ENCODE measurements at regions not wholly inside any gene's neighbourhood (a gene's known extent, or its start where the extent isn't known, plus 50 kb on each side); places are given as distances from the start of the nearest gene placed in this dataset.

DNA sequence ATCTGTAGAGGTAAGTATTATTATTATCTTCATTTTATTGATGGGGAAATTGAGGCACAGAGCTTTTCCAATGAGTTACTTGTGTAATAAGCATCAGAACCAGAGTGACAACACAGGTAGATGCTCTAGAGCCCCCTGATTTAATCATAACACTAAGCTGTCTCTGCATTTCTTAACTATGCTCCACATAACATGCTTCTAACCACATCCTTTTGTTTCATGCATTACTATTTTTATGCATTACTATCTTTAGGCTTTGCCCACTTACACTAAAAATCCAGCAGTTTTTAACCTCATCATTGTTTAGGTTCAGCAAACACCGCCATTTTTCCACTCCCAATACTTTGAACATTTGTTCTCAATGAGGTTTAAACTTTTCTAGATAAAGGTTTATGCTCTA is 1900.8 kb upstream of the PCDH10 start:
- Histone ChIP-seq H3K4me3 (ENCODE audit: low read depth, low read length) (no peak overlapping the region), H2AFZ (ENCODE audit: low read length, unreplicated experiment) (no peak overlapping the region), H3K36me3 (ENCODE audit: insufficient read depth, low read length) (no peaks in the 10 kb centered on the region), H3K79me2 (ENCODE audit: control insufficient read depth, insufficient read depth, low read length, unreplicated experiment) (no peaks in the 10 kb centered on the region), H3K27me3 (ENCODE audit: insufficient read depth, low read length) (peaks cover 22% of the 10 kb centered on the region), H3K27ac (ENCODE audit: low read depth, low read length) (no peak overlapping the region), H3K4me1 (ENCODE audit: control insufficient read depth, insufficient read depth, low read length, unreplicated experiment) (no peaks in the 10 kb centered on the region)

DNA sequence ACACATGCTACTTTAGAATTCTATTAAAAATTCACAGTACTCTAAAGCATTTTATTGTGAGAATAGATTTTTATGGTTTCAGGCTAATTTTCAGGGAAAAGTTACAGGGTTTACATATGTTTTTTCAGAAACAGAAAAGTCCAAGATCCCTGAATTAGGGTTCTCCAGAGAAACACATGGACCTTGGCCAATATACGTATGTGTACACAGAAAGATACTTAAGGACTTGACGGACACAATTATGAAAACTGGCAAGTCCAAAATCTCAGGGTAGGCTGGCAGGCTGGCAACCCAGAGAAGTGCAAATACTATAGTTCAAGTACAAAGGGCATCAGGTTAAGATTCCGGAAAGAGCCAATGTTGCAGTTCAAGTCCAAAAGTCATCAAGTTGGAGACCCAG is 1897.8 kb upstream of the PCDH10 start:
- H3K79me2 ChIP-seq (ENCODE audit: control insufficient read depth, insufficient read depth, low read length, unreplicated experiment): no peaks in the 10 kb centered on the region
- H3K27ac ChIP-seq (ENCODE audit: low read depth, low read length): no peak overlapping the region
- no peak overlapping the region for H3K4me3 ChIP-seq (ENCODE audit: low read depth, low read length)
- H3K27me3 ChIP-seq (ENCODE audit: insufficient read depth, low read length): peaks cover 22% of the 10 kb centered on the region
- H2AFZ ChIP-seq (ENCODE audit: low read length, unreplicated experiment): no peak overlapping the region
- H3K4me1 ChIP-seq (ENCODE audit: control insufficient read depth, insufficient read depth, low read length, unreplicated experiment): no peaks in the 10 kb centered on the region
- H3K36me3 ChIP-seq (ENCODE audit: insufficient read depth, low read length): no peaks in the 10 kb centered on the region

DNA sequence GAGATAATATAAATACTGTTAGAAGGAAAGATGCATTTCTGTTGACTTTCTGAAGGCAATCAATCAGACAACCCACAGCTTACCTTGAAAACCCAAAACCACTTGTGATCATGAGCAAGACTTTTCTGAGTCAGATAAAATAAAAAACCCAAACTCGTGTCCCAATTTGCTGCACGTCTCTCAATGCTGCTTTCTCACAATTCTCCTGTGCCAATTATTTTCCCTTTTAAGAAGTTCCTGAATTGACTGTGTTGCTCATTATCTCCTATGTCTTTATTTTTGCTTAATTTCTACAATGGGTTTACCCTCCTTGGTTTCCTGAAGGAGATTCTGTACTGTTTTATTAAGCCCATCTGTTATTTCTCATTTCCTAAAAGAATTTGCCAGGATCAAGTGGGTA is 1891.9 kb upstream of the PCDH10 start:
- Histone ChIP-seq H2AFZ (ENCODE audit: low read length, unreplicated experiment) (no peak overlapping the region), H3K27ac (ENCODE audit: low read depth, low read length) (no peak overlapping the region), H3K36me3 (ENCODE audit: insufficient read depth, low read length) (no peaks in the 10 kb centered on the region), H3K4me3 (ENCODE audit: low read depth, low read length) (no peak overlapping the region), H3K79me2 (ENCODE audit: control insufficient read depth, insufficient read depth, low read length, unreplicated experiment) (no peaks in the 10 kb centered on the region), H3K4me1 (ENCODE audit: control insufficient read depth, insufficient read depth, low read length, unreplicated experiment) (no peaks in the 10 kb centered on the region), H3K27me3 (ENCODE audit: insufficient read depth, low read length) (peaks cover 1% of the 10 kb centered on the region; the same call in 1 of the 2 replicates)

GRCh38 chr4:131258361-131258760 is 1890.7 kb upstream of the PCDH10 start:
- H3K36me3 ChIP-seq (ENCODE audit: insufficient read depth, low read length): no peaks in the 10 kb centered on the region
- H3K4me1 ChIP-seq (ENCODE audit: control insufficient read depth, insufficient read depth, low read length, unreplicated experiment): no peaks in the 10 kb centered on the region
- no peak overlapping the region for H2AFZ ChIP-seq (ENCODE audit: low read length, unreplicated experiment)
- no peaks in the 10 kb centered on the region for H3K79me2 ChIP-seq (ENCODE audit: control insufficient read depth, insufficient read depth, low read length, unreplicated experiment)
- no peaks in the 10 kb centered on the region; the same call in 1 of the 2 replicates for H3K27me3 ChIP-seq (ENCODE audit: insufficient read depth, low read length)
- H3K27ac ChIP-seq (ENCODE audit: low read depth, low read length): no peak overlapping the region
- no peak overlapping the region for H3K4me3 ChIP-seq (ENCODE audit: low read depth, low read length)

DNA sequence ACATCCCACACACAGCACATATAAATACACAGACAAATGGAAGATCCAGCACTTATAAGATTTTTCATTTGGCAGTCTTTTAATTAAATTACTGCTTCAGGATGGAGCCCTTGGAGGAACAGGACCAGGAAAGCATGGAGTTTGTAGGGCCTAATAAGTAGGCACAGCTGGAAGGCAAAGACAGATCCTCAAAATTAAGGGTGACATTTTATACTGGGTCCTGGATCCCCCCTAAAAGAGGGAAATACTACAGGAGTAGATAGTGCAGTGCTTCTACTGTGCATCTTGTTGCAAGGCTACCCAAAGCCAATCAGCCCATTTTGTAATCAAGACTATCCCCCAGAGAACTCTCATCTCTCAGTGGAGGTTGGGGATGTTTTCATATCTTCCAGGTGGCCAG is 1860.7 kb upstream of the PCDH10 start:
- Histone ChIP-seq H3K4me1 (ENCODE audit: control insufficient read depth, insufficient read depth, low read length, unreplicated experiment) (no peaks in the 10 kb centered on the region), H2AFZ (ENCODE audit: low read length, unreplicated experiment) (no peak overlapping the region), H3K79me2 (ENCODE audit: control insufficient read depth, insufficient read depth, low read length, unreplicated experiment) (no peaks in the 10 kb centered on the region), H3K4me3 (ENCODE audit: low read depth, low read length) (no peak overlapping the region), H3K27ac (ENCODE audit: low read depth, low read length) (no peak overlapping the region), H3K36me3 (ENCODE audit: insufficient read depth, low read length) (no peaks in the 10 kb centered on the region), H3K27me3 (ENCODE audit: insufficient read depth, low read length) (no peaks in the 10 kb centered on the region)

GRCh38 chr4:131296192-131296591 is 1852.9 kb upstream of the PCDH10 start:
- Histone ChIP-seq H3K79me2 (ENCODE audit: control insufficient read depth, insufficient read depth, low read length, unreplicated experiment) (no peaks in the 10 kb centered on the region), H3K27me3 (ENCODE audit: insufficient read depth, low read length) (no peaks in the 10 kb centered on the region), H2AFZ (ENCODE audit: low read length, unreplicated experiment) (no peak overlapping the region), H3K4me3 (ENCODE audit: low read depth, low read length) (no peak overlapping the region), H3K4me1 (ENCODE audit: control insufficient read depth, insufficient read depth, low read length, unreplicated experiment) (no peaks in the 10 kb centered on the region), H3K36me3 (ENCODE audit: insufficient read depth, low read length) (no peaks in the 10 kb centered on the region), H3K27ac (ENCODE audit: low read depth, low read length) (no peak overlapping the region)

- H3K27me3 ChIP-seq (ENCODE audit: insufficient read depth, low read length): no peaks in the 10 kb centered on the region
- H2AFZ ChIP-seq (ENCODE audit: low read length, unreplicated experiment): no peak overlapping the region
- H3K36me3 ChIP-seq (ENCODE audit: insufficient read depth, low read length): no peaks in the 10 kb centered on the region
- no peaks in the 10 kb centered on the region for H3K79me2 ChIP-seq (ENCODE audit: control insufficient read depth, insufficient read depth, low read length, unreplicated experiment)
- H3K27ac ChIP-seq (ENCODE audit: low read depth, low read length): no peak overlapping the region
- H3K4me1 ChIP-seq (ENCODE audit: control insufficient read depth, insufficient read depth, low read length, unreplicated experiment): no peaks in the 10 kb centered on the region
- no peak overlapping the region for H3K4me3 ChIP-seq (ENCODE audit: low read depth, low read length)
These were observed 1847.0 kb upstream of the PCDH10 start for GRCh38 chr4:131302108-131302507.

- Histone ChIP-seq H3K79me2 (ENCODE audit: control insufficient read depth, insufficient read depth, low read length, unreplicated experiment) (no peaks in the 10 kb centered on the region), H3K27me3 (ENCODE audit: insufficient read depth, low read length) (no peaks in the 10 kb centered on the region), H2AFZ (ENCODE audit: low read length, unreplicated experiment) (no peak overlapping the region), H3K27ac (ENCODE audit: low read depth, low read length) (no peak overlapping the region), H3K4me3 (ENCODE audit: low read depth, low read length) (no peak overlapping the region), H3K4me1 (ENCODE audit: control insufficient read depth, insufficient read depth, low read length, unreplicated experiment) (no peaks in the 10 kb centered on the region), H3K36me3 (ENCODE audit: insufficient read depth, low read length) (no peaks in the 10 kb centered on the region)
These were observed 1844.4 kb upstream of the PCDH10 start for GRCh38 chr4:131304686-131305085.

GRCh38 chr4:131309628-131310027 is 1839.5 kb upstream of the PCDH10 start:
- Histone ChIP-seq H2AFZ (ENCODE audit: low read length, unreplicated experiment) (no peak overlapping the region), H3K27me3 (ENCODE audit: insufficient read depth, low read length) (no peaks in the 10 kb centered on the region), H3K27ac (ENCODE audit: low read depth, low read length) (no peak overlapping the region), H3K36me3 (ENCODE audit: insufficient read depth, low read length) (no peaks in the 10 kb centered on the region), H3K4me3 (ENCODE audit: low read depth, low read length) (no peak overlapping the region), H3K4me1 (ENCODE audit: control insufficient read depth, insufficient read depth, low read length, unreplicated experiment) (no peaks in the 10 kb centered on the region), H3K79me2 (ENCODE audit: control insufficient read depth, insufficient read depth, low read length, unreplicated experiment) (no peaks in the 10 kb centered on the region)

GRCh38 chr4:131316086-131316485 is 1833.0 kb upstream of the PCDH10 start:
- Histone ChIP-seq H3K27ac (ENCODE audit: low read depth, low read length) (no peak overlapping the region), H2AFZ (ENCODE audit: low read length, unreplicated experiment) (no peak overlapping the region)

DNA sequence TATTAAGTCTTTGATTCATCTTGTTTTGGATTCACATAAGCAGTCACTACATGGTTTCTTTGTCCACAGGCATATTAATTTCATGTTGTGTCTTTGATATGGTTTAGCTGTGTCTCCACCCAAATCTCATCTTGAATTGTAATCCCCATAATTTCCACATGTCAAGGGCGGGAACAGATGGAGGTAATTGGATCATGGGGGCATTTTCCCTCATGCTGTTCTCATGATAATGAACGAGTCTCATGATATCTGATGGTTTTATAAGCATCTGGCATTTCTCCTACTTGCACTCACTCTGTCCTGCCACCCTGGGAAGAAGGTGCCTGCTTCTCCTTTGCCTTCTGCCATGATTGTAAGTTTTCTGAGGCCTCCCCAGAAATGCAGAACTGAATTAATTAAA is 1811.2 kb upstream of the PCDH10 start:
- Histone ChIP-seq H3K4me1 (ENCODE audit: control insufficient read depth, insufficient read depth, low read length, unreplicated experiment) (no peaks in the 10 kb centered on the region), H2AFZ (ENCODE audit: low read length, unreplicated experiment) (no peak overlapping the region), H3K4me3 (ENCODE audit: low read depth, low read length) (no peak overlapping the region), H3K27me3 (ENCODE audit: insufficient read depth, low read length) (peaks cover 7% of the 10 kb centered on the region; the same call in 1 of the 2 replicates), H3K36me3 (ENCODE audit: insufficient read depth, low read length) (no peaks in the 10 kb centered on the region), H3K27ac (ENCODE audit: low read depth, low read length) (no peak overlapping the region), H3K79me2 (ENCODE audit: control insufficient read depth, insufficient read depth, low read length, unreplicated experiment) (no peaks in the 10 kb centered on the region)

More at GRCh38 chr4:131316086-131316485, 1833.0 kb upstream of the PCDH10 start:
- H3K36me3 ChIP-seq (ENCODE audit: insufficient read depth, low read length): no peaks in the 10 kb centered on the region
- H3K79me2 ChIP-seq (ENCODE audit: control insufficient read depth, insufficient read depth, low read length, unreplicated experiment): no peaks in the 10 kb centered on the region
- no peaks in the 10 kb centered on the region for H3K27me3 ChIP-seq (ENCODE audit: insufficient read depth, low read length)
- no peaks in the 10 kb centered on the region for H3K4me1 ChIP-seq (ENCODE audit: control insufficient read depth, insufficient read depth, low read length, unreplicated experiment)
- no peak overlapping the region for H3K4me3 ChIP-seq (ENCODE audit: low read depth, low read length)

Measured in ACC112 (cell line).